ENCODE measurements at regions not wholly inside any gene's neighbourhood (a gene's known extent, or its start where the extent isn't known, plus 50 kb on each side); places are given as distances from the start of the nearest gene placed in this dataset.
"Not testable (repeated sequence)": the region's sequence is repeated elsewhere in the genome, so short reads cannot be mapped to it uniquely, and the experiment has no call there.

GRCh38 chr22:46031965-46032851 is 55.2 kb upstream of the WNT7B start:
- no peaks in the 10 kb centered on the region for H3K9me3 ChIP-seq (ENCODE audit: low read length)
- no peaks in the 10 kb centered on the region for H3K9me2 ChIP-seq (ENCODE audit: insufficient read depth, low read length)
- peaks cover 11% of the 10 kb centered on the region for H3K4me1 ChIP-seq (ENCODE audit: insufficient read depth, low read length, poor library complexity, severe bottlenecking)
- BruUV-seq (replicated peaks): no TSS peak
- no peaks in the 10 kb centered on the region for H4K20me1 ChIP-seq (ENCODE audit: insufficient read depth, low read length)
- POLR2A ChIA-PET: no interaction called here
- no peak for DNase-seq (ENCODE audit: low spot score)
- intact Hi-C loops (cut with micrococcal nuclease; ENCODE audit: unreplicated experiment): loop anchor here (10.0 kb wide), 1 partner anchor 263 kb away; the partner anchor contains the start of gene GTSE1
- CTCF ChIA-PET (ENCODE audit: unreplicated experiment): no interaction called here
- H3K27ac ChIP-seq (ENCODE audit: low read depth, low read length, poor library complexity, severe bottlenecking): no peak overlapping the region
- H3K79me2 ChIP-seq (ENCODE audit: insufficient read depth, low read depth, low read length): no peaks in the 10 kb centered on the region
- TF ChIP-seq CTCF (conservative IDR thresholded peaks at IDR 0.05; ENCODE audit: low read length): no peak
- TF ChIP-seq EZH2phosphoT487 (IDR thresholded peaks at IDR 0.05; ENCODE audit: borderline replicate concordance, low read depth, low read length): no peak
- H3K4me2 ChIP-seq (ENCODE audit: low read length): no peak overlapping the region
- H3K36me3 ChIP-seq (ENCODE audit: insufficient read depth, low read length): no peaks in the 10 kb centered on the region
- H2AFZ ChIP-seq (ENCODE audit: low read length): no peak overlapping the region
- H3K4me3 ChIP-seq (ENCODE audit: low read depth, low read length, poor library complexity, severe bottlenecking): no peak overlapping the region

GRCh38 chr22:46033256-46034200 is 56.6 kb upstream of the WNT7B start:
- CTCF ChIA-PET (ENCODE audit: unreplicated experiment): no interaction called here
- H3K9me3 ChIP-seq (ENCODE audit: low read length): no peaks in the 10 kb centered on the region
- no peaks in the 10 kb centered on the region for H3K36me3 ChIP-seq (ENCODE audit: insufficient read depth, low read length)
- no peak overlapping the region for H3K4me2 ChIP-seq (ENCODE audit: low read length)
- no peaks in the 10 kb centered on the region for H3K9me2 ChIP-seq (ENCODE audit: insufficient read depth, low read length)
- H3K4me3 ChIP-seq (ENCODE audit: low read depth, low read length, poor library complexity, severe bottlenecking): no peak overlapping the region
- no peak overlapping the region for H2AFZ ChIP-seq (ENCODE audit: low read length)
- H3K4me1 ChIP-seq (ENCODE audit: insufficient read depth, low read length, poor library complexity, severe bottlenecking): peaks cover 14% of the 10 kb centered on the region
- POLR2A ChIA-PET: interaction anchor here (0.6 to 1.0 kb wide), 2 partner anchors 27 to 516 kb away, joined by 3 read pairs; no protein-coding TSS in a partner anchor
- TF ChIP-seq CTCF (conservative IDR thresholded peaks at IDR 0.05; ENCODE audit: low read length): no peak
- no peak for TF ChIP-seq EZH2phosphoT487 (IDR thresholded peaks at IDR 0.05; ENCODE audit: borderline replicate concordance, low read depth, low read length)
- intact Hi-C loops (cut with micrococcal nuclease; ENCODE audit: unreplicated experiment): loop anchor here (10.0 kb wide), 1 partner anchor 261 kb away; the partner anchor contains the start of gene GTSE1
- no peaks in the 10 kb centered on the region for H4K20me1 ChIP-seq (ENCODE audit: insufficient read depth, low read length)
- no peak for DNase-seq (ENCODE audit: low spot score)
- no peak overlapping the region for H3K27ac ChIP-seq (ENCODE audit: low read depth, low read length, poor library complexity, severe bottlenecking)
- BruUV-seq (replicated peaks): no TSS peak
- H3K79me2 ChIP-seq (ENCODE audit: insufficient read depth, low read depth, low read length): no peaks in the 10 kb centered on the region

DNA sequence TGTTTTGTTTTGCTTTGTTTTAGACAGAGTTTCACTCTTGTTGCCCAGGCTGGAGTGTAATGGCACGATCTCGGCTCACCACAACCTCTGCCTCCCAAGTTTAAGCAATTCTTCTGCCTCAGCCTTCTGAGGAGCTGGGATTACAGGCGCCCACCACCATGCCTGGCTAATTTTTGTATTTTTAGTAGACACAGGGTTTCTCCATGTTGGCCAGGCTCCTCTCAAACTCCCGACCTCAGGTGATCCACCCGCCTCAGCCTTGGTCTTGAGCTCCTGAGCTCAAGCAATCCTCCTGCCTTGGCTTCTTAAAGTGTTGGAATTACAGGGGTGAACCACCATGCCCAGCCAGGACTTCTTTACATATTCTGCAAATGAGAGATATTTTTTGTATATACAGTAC is 57.5 kb upstream of the WNT7B start:
- intact Hi-C loops (cut with micrococcal nuclease; ENCODE audit: unreplicated experiment): loop anchor here (10.0 kb wide), 1 partner anchor 260 kb away; the partner anchor contains the start of gene GTSE1
- not testable (repeated sequence) for BruUV-seq (replicated peaks)

More for the DNA sequence above, 57.5 kb upstream of the WNT7B start:
- POLR2A ChIA-PET: interaction anchor here (1.0 kb wide), 1 partner anchor 28 kb away, joined by 3 read pairs; no protein-coding TSS in a partner anchor
- DNase-seq (ENCODE audit: low spot score); H3K79me2 ChIP-seq (ENCODE audit: insufficient read depth, low read depth, low read length); H3K4me3 ChIP-seq (ENCODE audit: low read depth, low read length, poor library complexity, severe bottlenecking); H3K27ac ChIP-seq (ENCODE audit: low read depth, low read length, poor library complexity, severe bottlenecking); H3K9me2 ChIP-seq (ENCODE audit: insufficient read depth, low read length); H4K20me1 ChIP-seq (ENCODE audit: insufficient read depth, low read length); CTCF ChIA-PET (ENCODE audit: unreplicated experiment); H3K36me3 ChIP-seq (ENCODE audit: insufficient read depth, low read length); H3K9me3 ChIP-seq (ENCODE audit: low read length): not testable (repeated sequence)
- H2AFZ ChIP-seq (ENCODE audit: low read length): peak overlapping the region; percentile 87; the same call in 1 of the 2 replicates
- peaks cover 14% of the 10 kb centered on the region for H3K4me1 ChIP-seq (ENCODE audit: insufficient read depth, low read length, poor library complexity, severe bottlenecking)
- H3K4me2 ChIP-seq (ENCODE audit: low read length): peak overlapping the region; percentile 79

Measured in OCI-LY7 (cell line).